GM23338 (cell line): ENCODE measurements at regions not wholly inside any gene's neighbourhood (a gene's known extent, or its start where the extent isn't known, plus 50 kb on each side); places are given as distances from the start of the nearest gene placed in this dataset.

ENCODE experiments used
- ATAC-seq: fragments of 200-7000 bp; cut with Tn5 transposase; 3 replicates; pipeline ENCODE4 v1.9.1; 2020
- DNase-seq: peaks from one replicate; pipeline ENCODE4 v3.0.0-alpha.2; 2015; ENCODE audit warnings: low spot score
- H2AFZ ChIP-seq: fragments of 200-600 bp; sonication (generic); 2 replicates; pipeline ENCODE4 v1.8.0; 2016; ENCODE audit warnings: antibody characterized with exemption, mild to moderate bottlenecking, moderate library complexity
- H3F3A ChIP-seq: fragments of 200-600 bp; sonication (generic); replicated peaks from 2 replicates; pipeline ENCODE4 v1.8.0; 2017; ENCODE audit warnings: antibody characterized with exemption, mixed run types, low read depth
- H3K27ac ChIP-seq: fragments of 200-600 bp; sonication (generic); 2 replicates; pipeline ENCODE4 v1.6.1; 2016; ENCODE audit warnings: low read depth
- H3K27me3 ChIP-seq: fragments of 200-600 bp; sonication (generic); 2 replicates; pipeline ENCODE4 v1.8.0; 2016; ENCODE audit warnings: mild to moderate bottlenecking, mixed run types, moderate library complexity; ENCODE audit not compliant: insufficient read depth
- H3K36me3 ChIP-seq: fragments of 200-600 bp; sonication (generic); 2 replicates; pipeline ENCODE4 v1.8.0; 2016; ENCODE audit warnings: mild to moderate bottlenecking; ENCODE audit not compliant: insufficient read depth
- H3K4me1 ChIP-seq: fragments of 200-600 bp; sonication (generic); 2 replicates; pipeline ENCODE4 v1.8.0; 2016; ENCODE audit warnings: mild to moderate bottlenecking, moderate library complexity; ENCODE audit not compliant: insufficient read depth
- H3K4me2 ChIP-seq: fragments of 200-600 bp; sonication (generic); 2 replicates; pipeline ENCODE4 v1.7.1; 2017; ENCODE audit warnings: mixed run types
- H3K4me3 ChIP-seq: fragments of 200-600 bp; sonication (generic); 2 replicates; pipeline ENCODE4 v1.6.1; 2016; ENCODE audit warnings: mixed run types
- H3K79me2 ChIP-seq: fragments of 200-600 bp; sonication (generic); replicated peaks from 2 replicates; pipeline ENCODE4 v1.8.0; 2017; ENCODE audit warnings: mild to moderate bottlenecking; ENCODE audit not compliant: insufficient read depth
- H3K9me2 ChIP-seq: fragments of 200-600 bp; sonication (generic); 2 replicates; pipeline ENCODE4 v1.8.0; 2017; ENCODE audit not compliant: insufficient read depth
- H4K20me1 ChIP-seq: fragments of 200-600 bp; sonication (generic); replicated peaks from 2 replicates; pipeline ENCODE4 v1.8.0; 2017; ENCODE audit warnings: mild to moderate bottlenecking; ENCODE audit not compliant: insufficient read depth
- H3K27ac Mint-ChIP-seq: 2 replicates; pipeline ENCODE4 v1.8.0; 2020; ENCODE audit warnings: inconsistent platforms, mild to moderate bottlenecking, moderate library complexity, mixed read lengths
- H3K27me3 Mint-ChIP-seq: 3 replicates; pipeline ENCODE4 v1.8.0; 2022; ENCODE audit warnings: low read depth, mild to moderate bottlenecking, moderate library complexity, mixed read lengths, inconsistent platforms; ENCODE audit not compliant: insufficient read depth, poor library complexity
- H3K36me3 Mint-ChIP-seq: 3 replicates; pipeline ENCODE4 v1.8.0; 2021; ENCODE audit warnings: low read depth, mild to moderate bottlenecking, inconsistent platforms, moderate library complexity, mixed read lengths
- H3K4me1 Mint-ChIP-seq: 3 replicates; pipeline ENCODE4 v1.8.0; 2020; ENCODE audit warnings: mild to moderate bottlenecking, inconsistent platforms, mixed read lengths
- H3K4me3 Mint-ChIP-seq: 3 replicates; pipeline ENCODE4 v1.8.0; 2021; ENCODE audit warnings: moderate library complexity, mild to moderate bottlenecking, inconsistent platforms, mixed read lengths
- H3K9me3 Mint-ChIP-seq: 3 replicates; pipeline ENCODE4 v1.8.0; 2020; ENCODE audit warnings: moderate library complexity, mild to moderate bottlenecking, inconsistent platforms, mixed read lengths
- CREB1 ChIP-seq: fragments of 250-450 bp; sonication (Bioruptor Pico); IDR thresholded peaks from 2 replicates; pipeline ENCODE4 v1.5.0; 2020; ENCODE audit warnings: low read depth, mild to moderate bottlenecking, moderate library complexity
- CTCF ChIP-seq, 2 experiments: fragments of 200-600 bp in 1 of 2; sonication (generic) in 1 of 2; conservative IDR thresholded peaks; 2 replicates each; pipeline versions ENCODE4 v1.5.1 to v1.6.1; 2016 to 2017; ENCODE audit warnings: antibody characterized with exemption in 2 of 2, low read depth in 2 of 2, mild to moderate bottlenecking in 2 of 2, moderate library complexity in 1 of 2
- ETS1 ChIP-seq: IDR thresholded peaks from 2 replicates; pipeline ENCODE4 v1.6.1; 2016; ENCODE audit warnings: antibody characterized with exemption
- EZH2 ChIP-seq: fragments of 200-600 bp; sonication (generic); IDR thresholded peaks from one replicate; pipeline ENCODE4 v1.8.0; 2017; ENCODE audit warnings: antibody characterized with exemption, mild to moderate bottlenecking, low read depth; ENCODE audit not compliant: unreplicated experiment
- EZH2phosphoT487 ChIP-seq: fragments of 200-600 bp; sonication (generic); IDR thresholded peaks from one replicate; pipeline ENCODE4 v1.8.1; 2018; ENCODE audit warnings: antibody characterized with exemption; ENCODE audit not compliant: unreplicated experiment
- JUNB ChIP-seq: IDR thresholded peaks from one replicate; pipeline ENCODE4 v1.6.1; 2016; ENCODE audit warnings: antibody characterized with exemption; ENCODE audit not compliant: unreplicated experiment
- POLR2AphosphoS5 ChIP-seq: IDR thresholded peaks from 2 replicates; pipeline ENCODE4 v1.6.1; 2016; ENCODE audit warnings: antibody characterized with exemption, low read depth
- REST ChIP-seq: IDR thresholded peaks from one replicate; pipeline ENCODE4 v1.6.1; 2018; ENCODE audit warnings: antibody characterized with exemption; ENCODE audit not compliant: unreplicated experiment
- STAT1 ChIP-seq: IDR thresholded peaks from one replicate; pipeline ENCODE4 v1.6.1; 2016; ENCODE audit warnings: antibody characterized with exemption; ENCODE audit not compliant: unreplicated experiment
- ZNF114 ChIP-seq: fragments of 250-450 bp; sonication (Bioruptor Pico); IDR thresholded peaks from 2 replicates; pipeline ENCODE4 v1.5.0; 2020; ENCODE audit warnings: mild to moderate bottlenecking, moderate library complexity
- ZNF331 ChIP-seq: fragments of 250-450 bp; sonication (Bioruptor Pico); IDR thresholded peaks from 2 replicates; pipeline ENCODE4 v1.5.0; 2020; ENCODE audit warnings: low read depth, mild to moderate bottlenecking, moderate library complexity
- ZNF462 ChIP-seq: fragments of 250-450 bp; sonication (Bioruptor Pico); IDR thresholded peaks from 2 replicates; pipeline ENCODE4 v1.5.0; 2020; ENCODE audit warnings: mild to moderate bottlenecking, moderate library complexity

- H3K4me3 Mint-ChIP-seq: no peak overlapping the region
- DNase-seq (no peak), ATAC-seq (no peak)
- H3K4me1 ChIP-seq: no peaks in the 10 kb centered on the region
- no peak overlapping the region for H3K4me3 ChIP-seq
- no peaks in the 10 kb centered on the region for H4K20me1 ChIP-seq
- H3K27ac Mint-ChIP-seq: no peak overlapping the region
- peaks cover 2% of the 10 kb centered on the region for H3K27me3 Mint-ChIP-seq
- H3K9me2 ChIP-seq: peaks cover 11% of the 10 kb centered on the region; the same call in 1 of the 2 replicates
- peaks cover 19% of the 10 kb centered on the region for H3K36me3 Mint-ChIP-seq
- H3K36me3 ChIP-seq: peaks cover 3% of the 10 kb centered on the region; the same call in 1 of the 2 replicates
- H3K79me2 ChIP-seq: no peaks in the 10 kb centered on the region
- H3F3A ChIP-seq: no peaks in the 10 kb centered on the region
- H2AFZ ChIP-seq: no peak overlapping the region
- no peaks in the 10 kb centered on the region for H3K27me3 ChIP-seq
- H3K4me2 ChIP-seq: no peak overlapping the region
- TF ChIP-seq EZH2 (no peak), ZNF331 (CRISPR knock-in tag) (no peak), REST (no peak), ZNF114 (CRISPR knock-in tag) (no peak), ETS1 (no peak), JUNB (no peak), ZNF462 (CRISPR knock-in tag) (no peak), POLR2AphosphoS5 (no peak), EZH2phosphoT487 (no peak), CTCF (conservative IDR thresholded peaks at IDR 0.05; ENCODE audit: low read depth in 2 of 2) (no peak), STAT1 (no peak), CREB1 (no peak)
- H3K4me1 Mint-ChIP-seq: no peaks in the 10 kb centered on the region
- H3K27ac ChIP-seq: no peak overlapping the region
- peaks cover 36% of the 10 kb centered on the region for H3K9me3 Mint-ChIP-seq
Observed at GRCh38 chr1:115575661-115576060, 66.1 kb upstream of the VANGL1 start.
